ENCODE measurements at regions not wholly inside any gene's neighbourhood (a gene's known extent, or its start where the extent isn't known, plus 50 kb on each side); places are given as distances from the start of the nearest gene placed in this dataset.
"Not testable (repeated sequence)": the region's sequence is repeated elsewhere in the genome, so short reads cannot be mapped to it uniquely, and the experiment has no call there.

- no peak for TF ChIP-seq CTCF (IDR thresholded peaks at IDR 0.05; ENCODE audit: low read depth, low read length)
- no peak overlapping the region for H3K4me3 ChIP-seq (ENCODE audit: low read depth, low read length)
Measured at GRCh38 chr2:210860276-210860675, 303.9 kb downstream of the CPS1 start.

DNA sequence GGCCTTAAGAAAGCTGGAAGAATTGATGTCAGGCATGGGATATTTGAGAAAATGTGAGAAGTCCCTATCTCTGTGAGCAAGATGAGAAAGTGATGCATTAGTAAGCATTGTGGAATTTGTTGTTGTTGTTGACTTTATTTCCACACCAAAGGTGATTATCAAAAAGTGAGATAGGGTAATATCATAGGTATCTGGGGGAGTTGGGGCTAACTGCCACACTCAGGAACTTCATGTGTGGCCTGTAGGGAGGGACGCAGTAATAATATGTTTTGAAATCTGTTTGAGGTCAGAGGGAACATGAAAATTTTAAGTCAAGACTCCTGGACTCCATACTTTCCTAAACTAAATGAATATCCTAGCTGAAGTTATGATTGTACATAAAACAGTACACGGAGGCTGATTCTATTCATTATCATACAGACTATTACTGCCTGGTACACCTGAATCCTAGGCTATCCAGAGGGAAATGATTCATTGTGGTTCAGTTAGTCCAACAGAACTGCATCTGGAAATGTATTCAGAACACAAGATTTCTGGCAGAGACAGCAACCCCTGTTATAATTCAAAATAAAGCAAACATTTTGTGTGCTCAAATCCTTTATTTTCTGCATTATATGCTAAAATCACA, 304.8 kb downstream of the CPS1 start:
- no peak for TF ChIP-seq CTCF (IDR thresholded peaks at IDR 0.05; ENCODE audit: low read depth, low read length)
- no peak overlapping the region for H3K4me3 ChIP-seq (ENCODE audit: low read depth, low read length)

DNA sequence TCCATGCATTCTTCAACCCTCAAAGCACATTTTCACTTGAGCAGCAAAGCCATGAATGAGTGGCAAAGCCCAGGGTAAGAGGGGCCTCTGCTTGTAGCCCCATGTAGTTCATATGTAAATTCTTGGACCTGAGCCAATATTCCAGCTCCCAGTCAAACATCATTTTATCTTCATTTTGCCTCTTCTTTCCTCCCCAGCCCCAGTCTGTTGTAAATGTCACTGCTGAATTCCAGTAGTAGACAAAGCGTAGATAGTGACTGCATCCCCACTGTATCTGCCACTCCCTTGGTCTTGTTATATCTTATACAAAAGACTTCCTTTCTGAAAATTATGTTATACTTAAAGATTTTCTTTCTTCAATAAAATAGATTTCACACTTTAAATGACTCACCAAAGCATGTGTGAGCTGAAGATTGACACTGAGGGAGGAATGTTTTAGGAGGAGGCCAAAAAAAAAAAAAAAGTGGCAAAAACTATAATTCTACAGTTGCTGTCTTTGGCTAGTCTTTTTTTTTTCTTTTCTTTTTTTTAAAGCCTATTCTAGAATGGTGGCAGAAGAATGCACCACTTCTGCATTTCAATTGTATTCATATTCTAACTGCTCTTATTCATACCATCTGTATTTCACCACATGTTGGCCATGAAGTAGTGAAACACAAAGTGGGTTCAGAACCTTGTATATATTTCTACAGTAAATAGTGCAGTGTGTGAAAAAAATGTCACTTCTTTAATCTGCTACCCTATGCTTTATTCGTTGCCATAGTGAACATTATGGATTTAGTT, 306.1 kb downstream of the CPS1 start:
- no peak for TF ChIP-seq CTCF (IDR thresholded peaks at IDR 0.05; ENCODE audit: low read depth, low read length)

DNA sequence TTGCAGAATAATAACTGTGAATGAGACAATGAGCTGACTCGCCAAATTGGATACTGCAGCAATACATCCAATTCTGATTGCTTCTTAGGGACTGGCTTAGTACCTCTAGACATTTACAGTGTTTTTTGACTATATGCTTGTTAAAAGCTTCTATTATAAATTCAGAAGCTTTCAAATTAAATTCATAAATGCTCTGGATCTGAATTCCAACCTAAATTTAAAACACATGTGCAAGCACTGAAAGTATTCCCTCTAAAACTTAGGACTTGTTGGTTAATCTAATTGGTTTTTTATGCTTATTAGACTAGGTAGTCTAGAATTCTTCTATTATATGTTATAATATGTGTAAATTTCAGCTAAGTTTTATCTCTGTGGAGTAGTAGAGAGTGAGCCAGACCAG, 306.9 kb downstream of the CPS1 start:
- TF ChIP-seq CTCF (IDR thresholded peaks at IDR 0.05; ENCODE audit: low read depth, low read length): no peak
- no peak overlapping the region for H3K4me3 ChIP-seq (ENCODE audit: low read depth, low read length)

More for the DNA sequence above, 306.1 kb downstream of the CPS1 start:
- no peak overlapping the region for H3K4me3 ChIP-seq (ENCODE audit: low read depth, low read length)

DNA sequence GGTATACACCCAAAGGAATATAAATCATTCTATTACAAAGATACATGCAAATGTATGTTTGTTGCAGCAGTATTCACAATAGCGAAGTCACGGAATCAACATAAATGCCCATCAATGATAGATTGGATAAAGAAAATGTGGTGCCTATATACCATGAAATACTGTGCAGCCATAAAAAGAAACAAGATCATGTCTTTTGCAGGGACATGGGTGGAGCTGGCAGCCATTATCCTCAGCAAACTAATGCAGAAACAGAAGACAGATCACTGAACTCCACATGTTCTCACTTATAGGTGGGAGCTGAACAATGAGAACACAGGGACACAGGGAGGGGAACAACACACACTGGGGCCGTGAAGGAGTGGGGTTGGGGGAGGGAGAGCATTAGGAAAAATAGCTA, 315.2 kb downstream of the CPS1 start:
- not testable (repeated sequence) for H3K4me3 ChIP-seq (ENCODE audit: low read depth, low read length)

DNA sequence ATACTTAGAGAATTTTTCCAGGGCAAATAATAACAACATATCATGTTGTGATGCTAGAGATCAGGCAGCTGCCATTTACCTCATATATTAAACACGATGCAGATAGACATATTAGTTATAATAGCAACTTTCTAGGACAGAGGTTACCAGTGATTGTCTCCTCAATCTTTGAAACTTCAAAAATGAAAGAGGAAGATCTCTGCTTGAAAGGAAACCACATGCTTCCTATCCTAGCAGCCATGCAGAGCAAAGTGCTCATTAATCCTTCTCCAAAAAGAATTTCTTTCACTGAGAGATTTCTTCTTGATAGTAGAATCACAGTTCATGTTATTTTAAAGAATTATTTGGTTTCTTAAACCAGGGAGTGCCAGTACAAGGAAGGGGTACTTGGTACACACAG, 317.2 kb downstream of the CPS1 start:
- TF ChIP-seq CTCF (IDR thresholded peaks at IDR 0.05; ENCODE audit: low read depth, low read length): no peak
- H3K4me3 ChIP-seq (ENCODE audit: low read depth, low read length): no peak overlapping the region

- TF ChIP-seq CTCF (IDR thresholded peaks at IDR 0.05; ENCODE audit: low read depth, low read length): no peak
- H3K4me3 ChIP-seq (ENCODE audit: low read depth, low read length): no peak overlapping the region
Measured at GRCh38 chr2:210884227-210884626, 327.8 kb downstream of the CPS1 start.

All from WI38 (cell line).